SK-N-SH (cell line): ENCODE measurements at regions not wholly inside any gene's neighbourhood (a gene's known extent, or its start where the extent isn't known, plus 50 kb on each side); places are given as distances from the start of the nearest gene placed in this dataset.

ENCODE experiments used
- CTCF ChIA-PET: fragments of 300-600, 350-600 bp; formaldehyde crosslinking; extraction: SDS; loops from one replicate; lab custom pipeline; 2021; lab: Yijun Ruan, JAX
- POLR2A ChIA-PET: fragments of 350-600 bp; sonication (Branson Sonifier 250); formaldehyde crosslinking; extraction: SDS; loops from one replicate; lab custom pipeline; 2020; ENCODE audit warnings: antibody characterized with exemption, inconsistent platforms; lab: Yijun Ruan, JAX
- DNase-seq: peaks from one replicate; pipeline ENCODE4 v3.0.0; 2012
- H2AFZ ChIP-seq: fragments of 200-600 bp; sonication (generic); 2 replicates; pipeline ENCODE4 v1.8.1; 2016; ENCODE audit warnings: antibody characterized with exemption, mild to moderate bottlenecking, low read depth
- H3F3A ChIP-seq: fragments of 200-600 bp; sonication (generic); replicated peaks from 2 replicates; pipeline ENCODE3; 2016; ENCODE audit warnings: antibody characterized with exemption, mild to moderate bottlenecking; ENCODE audit not compliant: insufficient read depth
- H3K27ac ChIP-seq, 2 experiments: fragments of 200-500 bp in 1 of 2; fragments of 200-600 bp in 1 of 2; sonication (Bioruptor generic) in 1 of 2; sonication (generic), shearing (Covaris generic) in 1 of 2; 2 replicates each; pipeline versions ENCODE4 v1.5.1 to v1.6.1; 2014 to 2016; ENCODE audit warnings: low read depth in 2 of 2, inconsistent platforms in 1 of 2, low read length in 1 of 2, mild to moderate bottlenecking in 1 of 2, mixed read lengths in 1 of 2
- H3K27me3 ChIP-seq: fragments of 200-600 bp; sonication (generic), shearing (Covaris generic); 2 replicates; pipeline ENCODE4 v1.6.1; 2016; ENCODE audit warnings: mixed run types; ENCODE audit not compliant: insufficient read depth
- H3K36me3 ChIP-seq, 2 experiments: fragments of 200-500 bp in 1 of 2; fragments of 200-600 bp in 1 of 2; sonication (Bioruptor generic) in 1 of 2; sonication (generic) in 1 of 2; replicated peaks in 1 of 2; 2 replicates each; pipeline versions ENCODE3 to v1.5.1; 2014 to 2016; ENCODE audit warnings: low read length in 1 of 2, mild to moderate bottlenecking in 1 of 2; ENCODE audit not compliant: insufficient read depth in 2 of 2, control insufficient read depth in 1 of 2
- H3K4me1 ChIP-seq, 2 experiments: fragments of 200-500 bp in 1 of 2; fragments of 200-600 bp in 1 of 2; sonication (Bioruptor generic) in 1 of 2; sonication (generic), shearing (Covaris generic) in 1 of 2; 2 replicates each; pipeline versions ENCODE4 v1.5.1 to v1.6.1; 2014 to 2016; ENCODE audit warnings: low read depth in 1 of 2, low read length in 1 of 2, mixed run types in 1 of 2; ENCODE audit not compliant: insufficient read depth in 2 of 2, control insufficient read depth in 1 of 2
- H3K4me2 ChIP-seq: fragments of 200-600 bp; sonication (generic), shearing (Covaris generic); 2 replicates; pipeline ENCODE4 v1.6.1; 2017; ENCODE audit warnings: mixed run types
- H3K4me3 ChIP-seq, 2 experiments: fragments of 200-500 bp in 1 of 2; fragments of 200-600 bp in 1 of 2; sonication (Bioruptor generic) in 1 of 2; sonication (generic), shearing (Covaris generic) in 1 of 2; 2 replicates each; pipeline versions ENCODE4 v1.5.1 to v1.8.1; 2014 to 2016; ENCODE audit warnings: low read depth in 2 of 2, inconsistent platforms in 1 of 2, low read length in 1 of 2, mild to moderate bottlenecking in 1 of 2, mixed read lengths in 1 of 2, moderate library complexity in 1 of 2
- H3K79me2 ChIP-seq: fragments of 200-600 bp; sonication (generic); 2 replicates; pipeline ENCODE4 v1.8.1; 2017; ENCODE audit warnings: mild to moderate bottlenecking; ENCODE audit not compliant: insufficient read depth
- H3K9ac ChIP-seq: fragments of 200-600 bp; sonication (generic); 2 replicates; pipeline ENCODE4 v1.6.1; 2017; ENCODE audit warnings: mixed run types
- H3K9me2 ChIP-seq: fragments of 200-600 bp; sonication (generic); 2 replicates; pipeline ENCODE4 v1.6.1; 2017; ENCODE audit warnings: mixed run types
- H3K9me3 ChIP-seq: fragments of 200-600 bp; sonication (generic); 2 replicates; pipeline ENCODE4 v1.6.1; 2017; ENCODE audit warnings: mixed run types, mild to moderate bottlenecking, moderate library complexity
- H4K20me1 ChIP-seq: fragments of 200-600 bp; sonication (generic); 2 replicates; pipeline ENCODE4 v1.6.1; 2017; ENCODE audit warnings: mild to moderate bottlenecking, mixed run types; ENCODE audit not compliant: insufficient read depth
- CTCF ChIP-seq: fragments of 200-600 bp; sonication (generic); IDR thresholded peaks from 2 replicates; pipeline ENCODE4 v1.6.1; 2017; ENCODE audit warnings: antibody characterized with exemption, mild to moderate bottlenecking, moderate library complexity
- EP300 ChIP-seq, 2 experiments: IDR thresholded peaks; 2 replicates each; pipeline versions ENCODE4 v1.4.0 to v1.6.1; 2012; ENCODE audit warnings: borderline replicate concordance in 1 of 2, low read depth in 1 of 2, low read length in 1 of 2
- FOSL2 ChIP-seq: IDR thresholded peaks from 2 replicates; pipeline ENCODE4 v1.4.0; 2012; ENCODE audit warnings: low read depth, mild to moderate bottlenecking, moderate library complexity, borderline replicate concordance
- FOXM1 ChIP-seq: IDR thresholded peaks from 2 replicates; pipeline ENCODE4 v1.4.0; 2012; ENCODE audit warnings: low read depth, mild to moderate bottlenecking
- GABPA ChIP-seq: IDR thresholded peaks from 2 replicates; pipeline ENCODE4 v1.4.0; 2012; ENCODE audit warnings: low read depth, mild to moderate bottlenecking
- GATA2 ChIP-seq: sonication (generic); formaldehyde crosslinking; IDR thresholded peaks from 2 replicates; pipeline ENCODE4 v1.5.0; 2020; ENCODE audit warnings: mild to moderate bottlenecking, missing genetic modification reagents
- MEF2A ChIP-seq: IDR thresholded peaks from 2 replicates; pipeline ENCODE4 v1.4.0; 2012; ENCODE audit warnings: low read depth, borderline replicate concordance
- MXI1 ChIP-seq: IDR thresholded peaks from 2 replicates; pipeline ENCODE4 v1.6.1; 2012; ENCODE audit warnings: mild to moderate bottlenecking, low read depth, low read length, improper control_type of control experiment
- RCOR1 ChIP-seq: fragments of 150-350 bp; IDR thresholded peaks from 2 replicates; pipeline ENCODE4 v1.6.1; 2017; ENCODE audit warnings: antibody characterized with exemption, low read length
- REST ChIP-seq: IDR thresholded peaks from 2 replicates; pipeline ENCODE4 v1.6.1; 2012; ENCODE audit warnings: mild to moderate bottlenecking, low read depth, low read length, moderate library complexity
- RFX5 ChIP-seq: IDR thresholded peaks from 2 replicates; pipeline ENCODE4 v1.6.1; 2012; ENCODE audit warnings: mild to moderate bottlenecking, improper control_type of control experiment, low read length
- RXRA ChIP-seq: IDR thresholded peaks from 2 replicates; pipeline ENCODE4 v1.4.0; 2012; ENCODE audit warnings: low read depth, mild to moderate bottlenecking, borderline replicate concordance
- TAF1 ChIP-seq: IDR thresholded peaks from 2 replicates; pipeline ENCODE4 v1.6.1; 2012; ENCODE audit warnings: low read depth, mild to moderate bottlenecking, low read length, moderate library complexity, borderline replicate concordance
- TCF12 ChIP-seq: IDR thresholded peaks from 2 replicates; pipeline ENCODE4 v1.4.0; 2012
- TEAD4 ChIP-seq: IDR thresholded peaks from 2 replicates; pipeline ENCODE4 v1.4.0; 2012; ENCODE audit warnings: mild to moderate bottlenecking, borderline replicate concordance; ENCODE audit not compliant: insufficient read depth
- USF1 ChIP-seq: IDR thresholded peaks from 2 replicates; pipeline ENCODE4 v1.4.0; 2012; ENCODE audit warnings: low read depth, borderline replicate concordance
- USF2 ChIP-seq: fragments of 150-350 bp; IDR thresholded peaks from 2 replicates; pipeline ENCODE4 v1.6.1; 2017; ENCODE audit warnings: antibody characterized with exemption, low read length, low read depth, borderline replicate concordance

- TF ChIP-seq RFX5 (no peak), TEAD4 (no peak), REST (no peak), GATA2 (CRISPR knock-in tag) (no peak), RCOR1 (no peak), FOXM1 (no peak), TAF1 (no peak), USF1 (no peak), GABPA (no peak), USF2 (no peak), RXRA (no peak), EP300 (IDR thresholded peaks at IDR 0.05; ENCODE audit: borderline replicate concordance in 1 of 2, low read depth in 1 of 2, low read length in 1 of 2) (no peak), MXI1 (no peak), FOSL2 (no peak), CTCF (no peak), MEF2A (no peak), TCF12 (no peak)
- ChIA-PET POLR2A (no interaction called here), CTCF (no interaction called here)
- H3K9me2 ChIP-seq: no peaks in the 10 kb centered on the region
- no peak overlapping the region for H3K4me3 ChIP-seq
- H3K4me1 ChIP-seq: no peaks in the 10 kb centered on the region
- no peaks in the 10 kb centered on the region for H3K79me2 ChIP-seq
- H3K9me3 ChIP-seq: no peaks in the 10 kb centered on the region
- H3K27me3 ChIP-seq: no peaks in the 10 kb centered on the region
- no peak overlapping the region for H3K9ac ChIP-seq
- H3K4me2 ChIP-seq: no peak overlapping the region
- H3K36me3 ChIP-seq: no peaks in the 10 kb centered on the region
- no peak for DNase-seq
- H4K20me1 ChIP-seq: no peaks in the 10 kb centered on the region
- H3K27ac ChIP-seq: no peak overlapping the region
- H3F3A ChIP-seq: no peaks in the 10 kb centered on the region
- no peak overlapping the region for H2AFZ ChIP-seq
These were observed 155.8 kb upstream of the ADAMTS5 start for GRCh38 chr21:27122686-27123085.
